NCI-H1105 (cell line): ENCODE measurements at regions not wholly inside any gene's neighbourhood (a gene's known extent, or its start where the extent isn't known, plus 50 kb on each side); places are given as distances from the start of the nearest gene placed in this dataset.
"Not testable (repeated sequence)": the region's sequence is repeated elsewhere in the genome, so short reads cannot be mapped to it uniquely, and the experiment has no call there.

Source experiments
- DNase-seq: peaks from one replicate; lab custom pipeline; 2025; lab: John Stamatoyannopoulos, UW

DNA sequence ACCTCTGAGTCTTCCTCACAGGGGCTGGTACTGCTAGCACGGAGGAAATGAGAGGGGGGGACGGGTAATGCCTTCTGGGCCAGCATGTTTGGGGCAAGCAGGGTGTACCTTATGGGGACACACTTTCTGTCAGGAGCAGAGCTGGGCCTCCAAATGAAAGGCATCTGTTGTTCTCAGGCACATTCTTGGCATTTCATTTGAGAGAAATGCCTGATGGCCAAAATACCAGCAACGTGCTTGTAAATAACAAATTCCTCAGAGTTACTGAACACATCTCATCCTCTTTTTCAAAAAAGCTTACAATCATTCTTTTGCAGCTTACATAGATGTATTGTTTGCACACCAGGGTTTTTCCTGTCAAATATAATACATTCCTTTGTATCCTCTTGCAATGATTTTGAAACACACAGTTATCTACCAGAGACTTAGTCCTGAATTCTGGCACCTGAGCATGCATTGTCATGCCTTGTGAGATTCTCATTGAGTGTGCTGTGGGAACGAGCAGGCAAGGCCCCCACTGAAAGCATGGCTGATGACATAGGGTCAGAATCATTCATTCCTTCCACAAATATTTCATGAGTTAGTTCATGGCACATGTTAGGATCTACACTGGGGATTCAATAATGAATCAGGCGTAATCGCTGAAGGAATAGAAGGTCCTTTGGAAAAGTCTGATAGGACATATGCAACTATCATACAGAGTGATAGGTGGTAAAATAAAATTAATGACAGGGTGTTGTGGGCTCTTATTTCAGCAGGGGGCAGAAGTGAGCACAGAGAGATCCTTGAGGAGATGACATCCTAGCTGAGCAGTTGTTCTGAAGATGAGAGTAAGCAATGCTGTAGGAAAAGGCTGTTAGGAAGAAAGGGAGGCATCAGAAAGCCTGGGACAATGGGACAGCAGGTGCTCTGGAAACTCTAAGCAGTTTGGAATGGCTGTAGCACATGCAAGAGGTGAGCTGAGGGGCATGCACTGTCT, 260.9 kb upstream of the TUT7 start:
- DNase-seq: no peak

DNA sequence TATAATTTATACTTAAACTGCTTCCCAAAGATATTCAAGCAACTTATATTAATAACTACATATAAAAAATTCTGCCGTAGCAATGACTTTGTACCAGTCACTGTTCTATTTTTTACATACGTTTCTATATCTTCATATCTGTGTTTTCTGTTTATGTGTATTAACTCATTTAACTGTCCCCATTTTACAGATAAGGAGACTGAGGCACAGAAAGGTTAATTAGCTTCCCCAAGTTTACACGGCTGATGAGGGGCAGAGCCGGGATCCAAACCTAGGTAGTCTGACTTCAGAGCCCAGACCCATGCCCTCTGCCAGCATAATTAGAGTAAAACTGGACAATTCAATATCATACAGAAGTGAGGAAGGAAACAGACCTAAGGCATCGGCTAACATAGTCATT, 259.7 kb upstream of the TUT7 start:
- no peak for DNase-seq

- DNase-seq: not testable (repeated sequence)
These were observed 257.3 kb upstream of the TUT7 start for GRCh38 chr9:86611534-86611933.

GRCh38 chr9:86605303-86605702, 251.1 kb upstream of the TUT7 start:
- no peak for DNase-seq

GRCh38 chr9:86604741-86605140, 250.5 kb upstream of the TUT7 start:
- DNase-seq: no peak

- no peak for DNase-seq
These were observed 248.5 kb upstream of the TUT7 start for GRCh38 chr9:86602715-86603114.

DNA sequence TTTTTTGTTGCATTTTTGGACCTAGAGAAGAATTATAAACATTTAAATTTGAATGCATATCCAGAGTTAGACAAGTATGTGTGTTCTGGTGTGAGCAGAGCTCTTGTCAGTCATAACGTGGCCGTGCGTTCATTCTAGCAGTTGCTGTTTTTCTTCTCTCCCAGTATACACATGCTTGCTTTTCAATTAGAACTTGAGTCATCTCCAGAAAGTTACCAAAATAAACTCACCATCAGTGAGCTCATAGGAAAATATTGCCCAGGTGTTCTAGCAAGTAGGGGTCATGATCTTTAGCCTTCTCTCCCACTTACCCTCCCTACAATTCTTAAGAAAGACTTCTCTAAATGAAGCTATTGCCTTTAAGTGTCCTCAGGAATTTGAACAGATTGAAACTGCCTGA, 247.5 kb upstream of the TUT7 start:
- no peak for DNase-seq

DNA sequence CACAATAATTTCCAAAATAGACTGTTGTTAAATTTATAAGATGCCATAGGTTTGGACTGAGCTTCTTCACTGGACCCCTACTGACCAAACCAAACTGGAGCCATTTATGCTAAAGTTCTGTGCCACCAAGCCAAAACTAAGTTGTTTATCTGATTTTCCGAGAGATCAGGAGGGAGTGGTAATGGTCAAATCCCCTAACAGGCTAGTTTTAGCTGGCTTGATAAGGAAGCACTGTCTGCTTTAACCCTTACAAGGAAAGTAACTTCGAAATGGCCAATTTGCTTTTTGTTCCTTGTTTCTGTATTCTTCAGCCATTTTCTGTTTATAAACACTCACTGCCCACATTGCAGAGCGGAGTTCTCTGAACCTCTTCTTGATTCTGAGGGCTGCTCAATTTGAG, 246.8 kb upstream of the TUT7 start:
- no peak for DNase-seq

GRCh38 chr9:86600291-86600690, 246.1 kb upstream of the TUT7 start:
- no peak for DNase-seq

DNA sequence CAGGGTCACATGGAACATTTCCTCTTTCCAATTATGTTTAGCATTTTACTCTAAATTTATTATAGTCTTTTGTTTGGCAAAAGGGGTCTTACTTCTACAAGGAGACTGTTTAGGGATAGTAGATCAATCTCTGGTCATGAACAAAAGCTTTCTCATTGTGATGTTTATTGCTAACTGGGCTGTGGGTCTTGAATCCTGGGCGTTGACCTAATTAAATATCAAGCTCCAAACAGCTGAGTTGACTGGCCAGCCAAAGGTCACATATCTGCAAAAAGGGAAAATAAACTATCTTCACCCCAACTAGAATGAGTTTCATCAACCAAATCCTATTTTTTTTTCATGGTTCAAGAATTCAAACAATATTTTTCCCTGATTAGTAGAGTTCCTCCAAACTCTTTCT, 245.4 kb upstream of the TUT7 start:
- DNase-seq: no peak

DNA sequence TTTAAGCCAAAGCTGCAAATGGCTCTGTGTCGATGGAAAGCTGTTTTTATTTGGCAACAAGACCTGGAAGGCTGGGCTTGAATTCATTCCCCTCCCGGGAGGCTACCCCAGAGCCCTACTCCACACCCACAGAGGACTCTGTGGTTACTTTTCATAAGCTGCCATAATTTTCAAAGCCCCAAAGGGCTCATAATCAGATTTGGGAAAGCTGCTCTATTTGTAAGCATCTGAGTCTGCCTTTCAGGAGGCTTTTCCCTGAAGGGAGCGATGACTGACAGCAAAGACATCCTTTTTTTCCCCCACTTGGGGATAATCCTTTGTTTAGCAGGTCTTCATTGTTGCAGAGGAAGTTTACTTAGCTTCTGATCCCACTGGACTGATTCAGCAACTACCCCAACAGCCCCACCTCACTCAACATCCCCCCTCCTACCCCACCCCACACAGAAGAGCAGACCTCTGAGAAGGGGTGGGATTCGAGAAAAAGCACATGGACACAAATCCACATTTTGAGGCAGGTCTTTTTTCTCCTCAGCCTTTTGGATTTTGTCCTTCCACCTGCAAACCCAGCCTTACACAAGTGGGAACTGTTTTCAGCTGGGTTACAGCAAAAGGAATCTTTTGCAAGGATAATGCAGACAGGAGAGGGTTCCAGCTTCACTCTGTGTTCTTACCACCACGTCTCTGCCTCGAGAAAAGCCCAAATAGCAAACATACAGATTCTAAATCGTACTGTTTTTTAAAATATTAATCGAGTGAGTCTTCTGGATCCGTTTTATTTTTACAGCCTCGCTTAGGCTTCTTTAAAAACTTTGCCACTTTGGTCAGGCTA, 244.4 kb upstream of the TUT7 start:
- DNase-seq: no peak

DNA sequence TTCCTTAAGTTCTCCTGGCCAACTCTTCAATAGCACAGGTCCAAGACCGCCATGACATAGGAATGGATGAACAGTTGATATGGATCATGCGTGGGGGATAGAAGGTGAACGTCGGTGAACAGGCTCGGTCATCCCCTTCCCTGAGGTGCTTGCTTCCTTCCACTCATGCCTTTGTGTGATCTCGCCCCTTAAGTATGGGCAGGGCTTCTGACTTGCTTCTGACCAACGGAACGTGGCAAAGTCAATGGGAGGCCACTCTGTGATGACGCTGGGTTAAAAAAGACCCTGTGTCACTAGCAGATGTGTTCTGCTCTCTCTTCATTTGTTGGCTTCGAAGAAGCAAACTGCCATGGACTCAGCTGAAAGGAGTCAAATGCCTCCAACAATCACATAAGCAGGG, 240.5 kb upstream of the TUT7 start:
- no peak for DNase-seq

DNA sequence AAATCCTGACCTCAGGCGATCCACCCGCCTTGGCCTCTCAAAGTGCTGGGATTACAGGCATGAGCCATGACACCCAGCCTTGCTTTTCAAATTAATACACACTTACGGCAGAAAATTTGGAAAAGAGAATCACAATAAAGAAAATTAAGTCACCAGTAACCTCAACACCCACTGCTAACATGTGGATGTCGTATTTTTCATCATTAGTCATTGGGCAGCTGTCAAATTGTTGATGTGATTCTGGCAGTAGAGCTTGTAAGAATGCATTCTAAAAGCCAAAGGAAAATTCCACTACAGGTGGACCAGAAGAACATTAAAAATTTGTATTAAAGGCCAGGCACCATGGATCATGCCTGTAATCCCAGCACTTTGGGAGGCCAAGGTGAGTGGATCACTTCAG, 237.3 kb upstream of the TUT7 start:
- no peak for DNase-seq

DNA sequence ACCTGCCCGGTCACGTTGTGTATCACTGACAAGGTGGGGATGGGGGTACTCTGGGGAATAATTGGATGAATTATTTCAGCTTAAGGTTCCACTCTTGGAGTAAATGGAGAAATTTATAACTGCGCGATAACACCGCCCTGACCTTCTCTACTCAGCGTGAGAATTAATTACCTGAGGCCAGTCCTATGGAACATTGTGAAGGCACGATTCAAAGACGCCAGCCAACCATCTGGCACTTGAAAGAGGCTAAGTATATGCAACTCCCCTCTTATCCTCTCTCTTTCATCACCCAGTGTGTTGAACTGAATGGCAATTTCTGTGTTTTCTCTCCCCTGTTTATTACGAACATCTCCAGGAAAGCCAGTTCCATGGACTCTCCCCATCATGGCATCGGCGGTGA, 235.5 kb upstream of the TUT7 start:
- no peak for DNase-seq

- DNase-seq: no peak
These were observed 235.1 kb upstream of the TUT7 start for GRCh38 chr9:86589273-86589672.

- DNase-seq: no peak
These were observed 231.9 kb upstream of the TUT7 start for GRCh38 chr9:86586144-86586494.

- DNase-seq: no peak
These were observed 231.4 kb upstream of the TUT7 start for GRCh38 chr9:86585422-86586143.

GRCh38 chr9:86580688-86581087, 226.5 kb upstream of the TUT7 start:
- DNase-seq: no peak

DNA sequence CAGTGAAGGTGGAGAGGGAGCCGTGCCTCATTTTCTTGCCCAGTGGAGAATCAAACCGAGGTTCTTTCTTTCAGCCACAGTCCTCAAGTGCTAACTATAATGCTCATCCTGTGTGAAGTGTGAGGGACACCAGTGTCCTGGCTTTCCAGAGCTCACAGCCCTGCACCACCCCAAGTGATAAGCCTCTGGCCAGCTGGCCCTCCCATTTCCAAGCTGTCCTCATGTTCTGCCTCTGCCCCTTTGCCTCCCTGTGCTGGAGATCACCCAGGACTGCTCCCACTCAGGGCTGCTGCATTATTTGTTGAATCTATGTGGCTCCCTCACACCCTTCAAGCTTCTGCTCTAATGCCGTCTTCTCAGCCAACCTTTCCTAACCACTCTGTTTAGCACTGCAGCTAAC, 224.5 kb upstream of the TUT7 start:
- no peak for DNase-seq

- no peak for DNase-seq
These were observed 223.5 kb upstream of the TUT7 start for GRCh38 chr9:86577420-86578333.

- DNase-seq: no peak
These were observed 221.8 kb upstream of the TUT7 start for GRCh38 chr9:86575825-86576525.
